Peyer's patch (tissue), 4 donors: ENCODE measurements at regions not wholly inside any gene's neighbourhood (a gene's known extent, or its start where the extent isn't known, plus 50 kb on each side); places are given as distances from the start of the nearest gene placed in this dataset.

ENCODE experiments used
- POLR2A ChIP-seq, 2 donors: fragments of 450-650 bp; IDR thresholded peaks; one replicate each; pipeline ENCODE4 v1.5.1; 2017; ENCODE audit warnings: antibody characterized with exemption in 2 of 2, mild to moderate bottlenecking in 2 of 2, moderate library complexity in 2 of 2
- TF ChIP-seq, protein P1 (sequence below), 6 experiments: fragments of 450-650 bp in 4 of 6; fragments of 200-600 bp in 2 of 6; sonication (generic) in 1 of 6; IDR thresholded peaks; one replicate each; pipeline ENCODE4 v1.5.1; 2017 to 2019; ENCODE audit warnings: antibody characterized with exemption in 6 of 6, mild to moderate bottlenecking in 3 of 6, moderate library complexity in 1 of 6

DNA sequence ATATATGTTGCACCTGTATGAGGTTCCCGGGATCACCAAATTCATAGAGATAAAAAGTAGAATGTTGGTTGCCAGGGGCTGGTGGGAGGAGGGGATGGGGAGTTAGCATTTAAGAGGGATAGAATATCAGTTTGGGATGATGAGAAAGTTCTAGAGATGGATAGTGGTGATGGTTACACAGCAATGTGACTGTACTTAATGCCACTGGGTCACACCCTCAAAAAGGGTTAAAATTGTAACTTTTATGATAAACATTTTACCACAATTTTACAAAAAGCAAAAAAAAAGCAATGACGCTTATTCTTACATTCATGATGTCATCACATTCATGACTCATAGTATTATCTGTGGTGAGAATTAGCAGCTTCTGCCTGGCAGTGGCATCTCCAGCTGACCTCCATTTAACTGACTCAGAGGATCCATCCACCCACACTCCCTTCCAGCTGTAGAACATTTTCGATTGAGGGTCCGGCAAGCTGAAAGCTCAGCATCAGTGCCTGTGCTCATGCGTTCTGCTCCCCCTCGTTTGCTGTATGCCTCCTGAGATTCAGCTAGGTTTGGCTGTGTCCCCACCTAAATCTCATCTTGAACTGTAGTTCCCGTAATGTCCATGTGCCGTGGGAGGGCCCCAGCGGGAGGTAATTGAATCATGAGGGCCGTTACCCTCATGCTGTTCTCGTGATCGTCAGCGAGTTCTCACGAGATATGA, 64.8 kb upstream of the TMEM260 start:
- TF ChIP-seq, protein P1, sequence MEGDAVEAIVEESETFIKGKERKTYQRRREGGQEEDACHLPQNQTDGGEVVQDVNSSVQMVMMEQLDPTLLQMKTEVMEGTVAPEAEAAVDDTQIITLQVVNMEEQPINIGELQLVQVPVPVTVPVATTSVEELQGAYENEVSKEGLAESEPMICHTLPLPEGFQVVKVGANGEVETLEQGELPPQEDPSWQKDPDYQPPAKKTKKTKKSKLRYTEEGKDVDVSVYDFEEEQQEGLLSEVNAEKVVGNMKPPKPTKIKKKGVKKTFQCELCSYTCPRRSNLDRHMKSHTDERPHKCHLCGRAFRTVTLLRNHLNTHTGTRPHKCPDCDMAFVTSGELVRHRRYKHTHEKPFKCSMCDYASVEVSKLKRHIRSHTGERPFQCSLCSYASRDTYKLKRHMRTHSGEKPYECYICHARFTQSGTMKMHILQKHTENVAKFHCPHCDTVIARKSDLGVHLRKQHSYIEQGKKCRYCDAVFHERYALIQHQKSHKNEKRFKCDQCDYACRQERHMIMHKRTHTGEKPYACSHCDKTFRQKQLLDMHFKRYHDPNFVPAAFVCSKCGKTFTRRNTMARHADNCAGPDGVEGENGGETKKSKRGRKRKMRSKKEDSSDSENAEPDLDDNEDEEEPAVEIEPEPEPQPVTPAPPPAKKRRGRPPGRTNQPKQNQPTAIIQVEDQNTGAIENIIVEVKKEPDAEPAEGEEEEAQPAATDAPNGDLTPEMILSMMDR (IDR thresholded peaks at IDR 0.05), result no peak
- no peak for TF ChIP-seq POLR2A (IDR thresholded peaks at IDR 0.05)
